KMS-11 (cell line): ENCODE measurements at regions not wholly inside any gene's neighbourhood (a gene's known extent, or its start where the extent isn't known, plus 50 kb on each side); places are given as distances from the start of the nearest gene placed in this dataset.

Experiments used
- H2AFZ ChIP-seq: fragments of 200-600 bp; sonication (generic); 2 replicates; pipeline ENCODE4 v1.6.1; 2016; ENCODE audit warnings: antibody characterized with exemption, mixed run types, low read depth
- H3K27ac ChIP-seq: fragments of 200-600 bp; sonication (generic); 2 replicates; pipeline ENCODE4 v1.6.1; 2016; ENCODE audit warnings: mild to moderate bottlenecking, mixed run types
- H3K27me3 ChIP-seq: fragments of 200-600 bp; sonication (generic); 2 replicates; pipeline ENCODE4 v1.6.1; 2017; ENCODE audit warnings: mild to moderate bottlenecking, low read depth, mixed run types, moderate library complexity; ENCODE audit not compliant: insufficient read depth
- H3K36me3 ChIP-seq: fragments of 200-600 bp; sonication (generic); 2 replicates; pipeline ENCODE4 v1.6.1; 2017; ENCODE audit warnings: mild to moderate bottlenecking, mixed run types; ENCODE audit not compliant: insufficient read depth
- H3K4me1 ChIP-seq: fragments of 200-600 bp; sonication (generic); 2 replicates; pipeline ENCODE4 v1.6.1; 2016; ENCODE audit warnings: mild to moderate bottlenecking, low read depth, mixed run types; ENCODE audit not compliant: poor library complexity, severe bottlenecking
- H3K4me2 ChIP-seq: fragments of 200-600 bp; sonication (generic); 2 replicates; pipeline ENCODE4 v1.7.0; 2016; ENCODE audit warnings: mild to moderate bottlenecking, mixed run types
- H3K4me3 ChIP-seq: fragments of 200-600 bp; sonication (generic); IDR thresholded peaks from 2 replicates; pipeline ENCODE4 v1.6.1; 2017; ENCODE audit warnings: low read depth, low read length, mixed read lengths; ENCODE audit not compliant: insufficient read depth
- H3K79me2 ChIP-seq: fragments of 200-600 bp; sonication (generic); 2 replicates; pipeline ENCODE4 v1.6.1; 2016; ENCODE audit warnings: low read depth, mixed run types; ENCODE audit not compliant: insufficient read depth
- H3K9ac ChIP-seq: fragments of 200-600 bp; sonication (generic); 2 replicates; pipeline ENCODE4 v1.6.1; 2016; ENCODE audit warnings: mild to moderate bottlenecking, mixed run types
- H4K20me1 ChIP-seq: fragments of 200-600 bp; sonication (generic); 2 replicates; pipeline ENCODE4 v1.6.1; 2016; ENCODE audit warnings: mild to moderate bottlenecking, mixed run types; ENCODE audit not compliant: insufficient read depth
- TF ChIP-seq, protein P1 (sequence below): fragments of 200-600 bp; sonication (generic); conservative IDR thresholded peaks from 2 replicates; pipeline ENCODE4 v1.6.1; 2017; ENCODE audit warnings: low read depth, mild to moderate bottlenecking, antibody characterized with exemption, low read length, moderate library complexity, mixed read lengths

DNA sequence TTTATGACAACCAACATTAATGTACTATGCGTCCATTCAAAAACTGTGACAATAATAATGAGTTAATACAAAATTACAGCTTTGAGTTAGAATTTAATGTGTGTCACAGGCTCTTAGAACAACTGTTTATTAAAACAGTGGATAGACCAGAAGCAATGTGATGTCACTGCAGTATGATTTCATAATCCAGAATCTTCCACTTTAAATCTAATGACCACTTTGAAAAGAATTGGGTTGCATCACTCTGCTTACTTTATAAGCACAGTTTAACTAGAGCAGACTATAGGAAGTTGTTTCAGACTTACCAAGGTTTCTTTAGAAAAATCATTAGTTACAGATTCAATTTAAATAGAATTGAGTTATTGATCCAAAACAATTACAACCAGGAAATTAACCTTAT, 758.5 kb downstream of the KCTD8 start:
- no peak overlapping the region for H2AFZ ChIP-seq
- no peaks in the 10 kb centered on the region for H3K27me3 ChIP-seq
- no peaks in the 10 kb centered on the region for H3K79me2 ChIP-seq
- no peaks in the 10 kb centered on the region for H4K20me1 ChIP-seq
- H3K4me1 ChIP-seq = no peaks in the 10 kb centered on the region
- no peaks in the 10 kb centered on the region for H3K36me3 ChIP-seq
- no peak overlapping the region for H3K27ac ChIP-seq
- H3K4me2 ChIP-seq = no peak overlapping the region
- TF ChIP-seq, protein P1, sequence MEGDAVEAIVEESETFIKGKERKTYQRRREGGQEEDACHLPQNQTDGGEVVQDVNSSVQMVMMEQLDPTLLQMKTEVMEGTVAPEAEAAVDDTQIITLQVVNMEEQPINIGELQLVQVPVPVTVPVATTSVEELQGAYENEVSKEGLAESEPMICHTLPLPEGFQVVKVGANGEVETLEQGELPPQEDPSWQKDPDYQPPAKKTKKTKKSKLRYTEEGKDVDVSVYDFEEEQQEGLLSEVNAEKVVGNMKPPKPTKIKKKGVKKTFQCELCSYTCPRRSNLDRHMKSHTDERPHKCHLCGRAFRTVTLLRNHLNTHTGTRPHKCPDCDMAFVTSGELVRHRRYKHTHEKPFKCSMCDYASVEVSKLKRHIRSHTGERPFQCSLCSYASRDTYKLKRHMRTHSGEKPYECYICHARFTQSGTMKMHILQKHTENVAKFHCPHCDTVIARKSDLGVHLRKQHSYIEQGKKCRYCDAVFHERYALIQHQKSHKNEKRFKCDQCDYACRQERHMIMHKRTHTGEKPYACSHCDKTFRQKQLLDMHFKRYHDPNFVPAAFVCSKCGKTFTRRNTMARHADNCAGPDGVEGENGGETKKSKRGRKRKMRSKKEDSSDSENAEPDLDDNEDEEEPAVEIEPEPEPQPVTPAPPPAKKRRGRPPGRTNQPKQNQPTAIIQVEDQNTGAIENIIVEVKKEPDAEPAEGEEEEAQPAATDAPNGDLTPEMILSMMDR = no peak
- no peak overlapping the region for H3K4me3 ChIP-seq
- H3K9ac ChIP-seq = no peak overlapping the region

DNA sequence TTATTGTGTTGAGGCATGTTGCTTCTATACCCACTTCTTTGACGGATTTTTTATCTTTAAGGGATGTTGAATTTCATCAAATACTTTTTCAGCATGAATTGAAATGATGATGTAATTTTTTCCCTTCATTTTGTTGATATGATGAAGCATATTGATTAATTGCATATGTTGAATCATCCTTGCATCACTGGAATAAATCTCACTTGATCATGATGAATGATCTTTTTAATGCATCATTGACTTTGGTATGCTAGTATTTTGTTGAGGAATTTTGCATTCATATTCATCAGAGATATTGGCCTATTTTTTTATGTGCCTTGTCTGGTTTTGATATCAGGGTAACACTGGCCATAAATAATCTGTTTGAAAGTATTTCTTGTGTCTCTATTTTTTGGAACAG, 754.7 kb downstream of the KCTD8 start:
- TF ChIP-seq, protein P1 = no peak
- Histone ChIP-seq H2AFZ (no peak overlapping the region), H3K4me2 (no peak overlapping the region), H3K4me1 (no peaks in the 10 kb centered on the region), H3K4me3 (no peak overlapping the region), H3K27ac (no peak overlapping the region), H4K20me1 (no peaks in the 10 kb centered on the region), H3K9ac (no peak overlapping the region), H3K36me3 (no peaks in the 10 kb centered on the region), H3K27me3 (no peaks in the 10 kb centered on the region), H3K79me2 (no peaks in the 10 kb centered on the region)

DNA sequence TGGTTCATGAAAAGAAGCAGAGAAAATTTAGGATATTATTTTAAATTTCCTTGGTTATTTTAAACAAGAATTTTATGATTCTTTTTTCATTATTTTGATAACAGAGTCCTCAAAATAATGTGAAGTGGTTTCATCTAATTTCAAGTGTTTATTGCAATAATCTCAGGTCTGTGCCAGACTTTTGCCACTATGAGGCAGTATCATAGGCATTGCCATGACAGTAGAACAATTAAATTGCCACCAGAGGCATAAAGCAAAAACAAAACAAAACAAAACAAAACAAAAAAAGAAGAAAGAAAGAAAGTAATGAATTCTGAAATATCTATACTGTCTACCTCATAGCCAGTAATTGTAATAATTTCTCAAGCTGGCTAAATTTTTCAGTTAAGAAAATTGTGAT, 739.2 kb downstream of the KCTD8 start:
- no peak overlapping the region for H2AFZ ChIP-seq
- no peaks in the 10 kb centered on the region for H3K79me2 ChIP-seq
- no peak overlapping the region for H3K27ac ChIP-seq
- no peak overlapping the region for H3K4me2 ChIP-seq
- H3K36me3 ChIP-seq = no peaks in the 10 kb centered on the region
- H3K27me3 ChIP-seq = no peaks in the 10 kb centered on the region
- no peak overlapping the region for H3K9ac ChIP-seq
- no peaks in the 10 kb centered on the region for H4K20me1 ChIP-seq
- TF ChIP-seq, protein P1 = no peak
- no peaks in the 10 kb centered on the region for H3K4me1 ChIP-seq
- no peak overlapping the region for H3K4me3 ChIP-seq

DNA sequence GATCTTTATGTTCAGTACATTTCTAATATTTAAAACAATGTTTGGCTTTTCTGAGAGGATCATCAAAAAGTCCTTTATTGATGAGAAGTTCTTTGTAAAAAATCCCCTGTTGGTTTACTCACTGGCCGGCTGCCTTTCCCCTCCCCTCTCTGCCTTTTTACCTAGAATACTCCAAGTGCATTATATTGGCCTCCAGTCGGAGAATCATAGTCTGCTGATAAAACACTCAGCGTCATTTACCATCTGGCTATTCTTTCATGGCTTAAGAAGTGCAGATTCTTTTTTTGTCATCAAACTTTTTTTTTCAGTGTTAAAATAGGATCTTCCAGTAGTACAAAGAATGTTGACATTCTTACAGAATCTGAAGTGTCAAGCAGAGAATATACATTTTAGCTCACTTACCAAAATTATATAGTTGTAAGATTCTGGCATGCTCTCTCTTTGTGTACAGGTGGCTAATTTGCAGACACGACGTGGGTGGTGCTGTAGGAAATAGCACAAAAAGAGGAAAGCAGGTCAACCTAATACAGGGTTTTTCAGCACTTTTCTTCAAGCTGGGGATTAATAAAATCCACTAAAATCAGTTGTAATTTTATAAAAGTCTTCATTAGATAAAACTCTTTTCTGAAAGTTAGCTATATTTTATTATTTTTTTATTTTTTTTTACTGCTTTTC, 731.8 kb downstream of the KCTD8 start:
- H3K36me3 ChIP-seq = no peaks in the 10 kb centered on the region
- no peak overlapping the region for H3K4me2 ChIP-seq
- H3K27ac ChIP-seq = no peak overlapping the region
- no peak overlapping the region for H3K4me3 ChIP-seq
- TF ChIP-seq, protein P1 = no peak
- H4K20me1 ChIP-seq = no peaks in the 10 kb centered on the region
- no peaks in the 10 kb centered on the region for H3K4me1 ChIP-seq
- no peak overlapping the region for H2AFZ ChIP-seq
- H3K79me2 ChIP-seq = no peaks in the 10 kb centered on the region
- no peaks in the 10 kb centered on the region for H3K27me3 ChIP-seq
- H3K9ac ChIP-seq = no peak overlapping the region
